K562 (cell line): ENCODE measurements at regions not wholly inside any gene's neighbourhood (a gene's known extent, or its start where the extent isn't known, plus 50 kb on each side); places are given as distances from the start of the nearest gene placed in this dataset.

Experiments used
- CTCF ChIP-seq, 3 experiments: IDR thresholded peaks in 2 of 3; conservative IDR thresholded peaks in 1 of 3; 2 replicates each; pipeline ENCODE4 v1.5.1; 2011 to 2012; ENCODE audit warnings: low read length in 3 of 3, mild to moderate bottlenecking in 3 of 3, control low read depth in 2 of 3, improper control_type of control experiment in 1 of 3, inconsistent platforms in 1 of 3, low read depth in 1 of 3, mixed read lengths in 1 of 3, moderate library complexity in 1 of 3; ENCODE audit not compliant: insufficient read depth in 2 of 3
- MAZ ChIP-seq, 2 experiments: fragments of 450-650 bp in 1 of 2; sonication (generic) in 1 of 2; formaldehyde crosslinking; IDR thresholded peaks in 1 of 2; conservative IDR thresholded peaks in 1 of 2; 2 replicates each; pipeline versions ENCODE4 v1.4.0 to v1.5.0; 2020; ENCODE audit warnings: mild to moderate bottlenecking in 1 of 2, missing genetic modification reagents in 1 of 2
- NR2C1 ChIP-seq, 2 experiments: fragments of 450-650 bp; IDR thresholded peaks; 2 replicates each; pipeline ENCODE4 v1.6.1; 2017; ENCODE audit warnings: mild to moderate bottlenecking in 2 of 2, antibody characterized with exemption in 1 of 2, inconsistent platforms in 1 of 2, missing compliant biosample characterization in 1 of 2, missing genetic modification characterization in 1 of 2
- NR3C1 ChIP-seq: sonication (generic); formaldehyde crosslinking; IDR thresholded peaks from 2 replicates; pipeline ENCODE4 v1.8.1; 2022; ENCODE audit warnings: missing genetic modification reagents
- POLR2A ChIP-seq: fragments of 450-650 bp; conservative IDR thresholded peaks from 2 replicates; pipeline ENCODE4 v1.6.1; 2016
- SP1 ChIP-seq: sonication (generic); formaldehyde crosslinking; IDR thresholded peaks from 2 replicates; pipeline ENCODE4 v1.8.1; 2022; ENCODE audit warnings: mild to moderate bottlenecking, missing genetic modification reagents
- SREBF1 ChIP-seq: fragments of 150-350 bp; IDR thresholded peaks from 2 replicates; pipeline ENCODE4 v1.6.1; 2014; ENCODE audit warnings: antibody characterized with exemption, low read depth, low read length, borderline replicate concordance
- ZSCAN32 ChIP-seq: fragments of 450-650 bp; formaldehyde crosslinking; IDR thresholded peaks from 2 replicates; pipeline ENCODE4 v1.4.0; 2020; ENCODE audit warnings: mild to moderate bottlenecking, moderate library complexity
- TF ChIP-seq, protein P1 (sequence below): fragments of 150-350 bp; IDR thresholded peaks from 2 replicates; pipeline ENCODE4 v1.6.1; 2014; ENCODE audit warnings: low read depth, mild to moderate bottlenecking, low read length, borderline replicate concordance

DNA sequence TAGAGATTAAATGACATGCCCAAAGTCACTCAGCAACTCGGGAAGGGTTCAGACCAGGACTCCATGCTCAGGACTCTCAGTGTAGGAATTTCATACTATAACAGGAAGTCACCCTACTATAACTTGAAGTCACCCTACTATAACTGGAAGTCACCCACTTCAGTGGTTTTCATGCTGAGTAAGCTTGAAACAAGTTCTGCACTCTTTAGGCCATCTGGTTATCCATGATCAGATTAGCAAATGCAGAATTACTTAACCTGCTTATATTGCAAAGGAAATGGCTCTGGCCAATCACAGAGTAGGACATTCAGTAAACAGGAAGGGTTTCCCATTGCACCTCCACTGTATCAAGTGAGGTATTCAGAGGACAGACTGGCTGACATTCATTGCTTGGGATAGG, 1240.4 kb downstream of the GATA3 start:
- no peak for TF ChIP-seq NR3C1 (CRISPR knock-in tag)
- TF ChIP-seq POLR2A = no peak
- no peak for TF ChIP-seq SREBF1
- TF ChIP-seq MAZ (CRISPR knock-in tag; conservative IDR thresholded peaks at IDR 0.05 in 1 of 2, IDR thresholded peaks at IDR 0.05 in 1 of 2) = no peak
- no peak for TF ChIP-seq NR2C1 (IDR thresholded peaks at IDR 0.05)
- TF ChIP-seq NR2C1 (tag; IDR thresholded peaks at IDR 0.05) = no peak
- TF ChIP-seq ZSCAN32 (CRISPR knock-in tag) = no peak
- no peak for TF ChIP-seq SP1 (CRISPR knock-in tag)
- no peak for TF ChIP-seq CTCF (IDR thresholded peaks at IDR 0.05 in 2 of 3, conservative IDR thresholded peaks at IDR 0.05 in 1 of 3; ENCODE audit: insufficient read depth in 2 of 3, low read depth in 1 of 3, low read length in 3 of 3)
- TF ChIP-seq, protein P1, sequence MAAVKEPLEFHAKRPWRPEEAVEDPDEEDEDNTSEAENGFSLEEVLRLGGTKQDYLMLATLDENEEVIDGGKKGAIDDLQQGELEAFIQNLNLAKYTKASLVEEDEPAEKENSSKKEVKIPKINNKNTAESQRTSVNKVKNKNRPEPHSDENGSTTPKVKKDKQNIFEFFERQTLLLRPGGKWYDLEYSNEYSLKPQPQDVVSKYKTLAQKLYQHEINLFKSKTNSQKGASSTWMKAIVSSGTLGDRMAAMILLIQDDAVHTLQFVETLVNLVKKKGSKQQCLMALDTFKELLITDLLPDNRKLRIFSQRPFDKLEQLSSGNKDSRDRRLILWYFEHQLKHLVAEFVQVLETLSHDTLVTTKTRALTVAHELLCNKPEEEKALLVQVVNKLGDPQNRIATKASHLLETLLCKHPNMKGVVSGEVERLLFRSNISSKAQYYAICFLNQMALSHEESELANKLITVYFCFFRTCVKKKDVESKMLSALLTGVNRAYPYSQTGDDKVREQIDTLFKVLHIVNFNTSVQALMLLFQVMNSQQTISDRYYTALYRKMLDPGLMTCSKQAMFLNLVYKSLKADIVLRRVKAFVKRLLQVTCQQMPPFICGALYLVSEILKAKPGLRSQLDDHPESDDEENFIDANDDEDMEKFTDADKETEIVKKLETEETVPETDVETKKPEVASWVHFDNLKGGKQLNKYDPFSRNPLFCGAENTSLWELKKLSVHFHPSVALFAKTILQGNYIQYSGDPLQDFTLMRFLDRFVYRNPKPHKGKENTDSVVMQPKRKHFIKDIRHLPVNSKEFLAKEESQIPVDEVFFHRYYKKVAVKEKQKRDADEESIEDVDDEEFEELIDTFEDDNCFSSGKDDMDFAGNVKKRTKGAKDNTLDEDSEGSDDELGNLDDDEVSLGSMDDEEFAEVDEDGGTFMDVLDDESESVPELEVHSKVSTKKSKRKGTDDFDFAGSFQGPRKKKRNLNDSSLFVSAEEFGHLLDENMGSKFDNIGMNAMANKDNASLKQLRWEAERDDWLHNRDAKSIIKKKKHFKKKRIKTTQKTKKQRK = no peak
